Karpas-422 (cell line): ENCODE measurements at regions not wholly inside any gene's neighbourhood (a gene's known extent, or its start where the extent isn't known, plus 50 kb on each side); places are given as distances from the start of the nearest gene placed in this dataset.
"Not testable (repeated sequence)": the region's sequence is repeated elsewhere in the genome, so short reads cannot be mapped to it uniquely, and the experiment has no call there.

Experiments used
- DNase-seq: peaks from one replicate; pipeline ENCODE4 v3.0.0-alpha.2; 2015
- H2AFZ ChIP-seq: fragments of 200-600 bp; sonication (generic); 2 replicates; pipeline ENCODE4 v1.6.1; 2014; ENCODE audit warnings: antibody characterized with exemption, low read length, mixed read lengths
- H3K27ac ChIP-seq: fragments of 200-600 bp; sonication (generic); 2 replicates; pipeline ENCODE4 v1.5.1; 2014; ENCODE audit warnings: mild to moderate bottlenecking, low read length, moderate library complexity
- H3K27me3 ChIP-seq: fragments of 200-600 bp; sonication (generic); 2 replicates; pipeline ENCODE4 v1.6.1; 2014; ENCODE audit warnings: low read length, mixed read lengths
- H3K36me3 ChIP-seq: fragments of 200-600 bp; sonication (generic); 2 replicates; pipeline ENCODE4 v1.6.1; 2014; ENCODE audit warnings: low read length, mixed read lengths; ENCODE audit not compliant: insufficient read depth
- H3K4me1 ChIP-seq: fragments of 200-600 bp; sonication (generic); 2 replicates; pipeline ENCODE4 v1.6.1; 2014; ENCODE audit warnings: mild to moderate bottlenecking, low read length, mixed read lengths
- H3K4me2 ChIP-seq: fragments of 200-600 bp; sonication (generic); 2 replicates; pipeline ENCODE4 v1.6.1; 2014; ENCODE audit warnings: low read length, low read depth, mild to moderate bottlenecking; ENCODE audit not compliant: poor library complexity, severe bottlenecking
- H3K4me3 ChIP-seq: fragments of 200-600 bp; sonication (generic); 2 replicates; pipeline ENCODE4 v1.5.1; 2014; ENCODE audit warnings: mild to moderate bottlenecking, antibody characterized with exemption, low read length, mixed read lengths
- H3K79me2 ChIP-seq: fragments of 200-600 bp; sonication (generic); 2 replicates; pipeline ENCODE4 v1.6.1; 2014; ENCODE audit warnings: mild to moderate bottlenecking, low read length, mixed read lengths
- H3K9ac ChIP-seq: fragments of 200-600 bp; sonication (generic); 2 replicates; pipeline ENCODE4 v1.6.0; 2014; ENCODE audit warnings: low read length
- H3K9me2 ChIP-seq: fragments of 200-600 bp; sonication (generic), shearing (Covaris generic); replicated peaks from 2 replicates; pipeline ENCODE4 v1.6.0; 2014; ENCODE audit warnings: mild to moderate bottlenecking, low read length, moderate library complexity; ENCODE audit not compliant: insufficient read depth
- H3K9me3 ChIP-seq: fragments of 300-700, 200-600 bp; sonication (generic); 2 replicates; pipeline ENCODE4 v1.6.1; 2014; ENCODE audit warnings: low read length, mixed read lengths
- H4K20me1 ChIP-seq: fragments of 200-600 bp; sonication (generic); 2 replicates; pipeline ENCODE4 v1.6.1; 2014; ENCODE audit warnings: mild to moderate bottlenecking, antibody characterized with exemption, low read length, low read depth; ENCODE audit not compliant: insufficient read depth

- DNase-seq, result no peak
- Histone ChIP-seq H2AFZ (no peak overlapping the region), H3K79me2 (peaks cover 10% of the 10 kb centered on the region), H3K36me3 (peaks cover 7% of the 10 kb centered on the region; the same call in 1 of the 2 replicates), H3K9me3 (no peaks in the 10 kb centered on the region), H4K20me1 (no peaks in the 10 kb centered on the region), H3K9me2 (no peaks in the 10 kb centered on the region), H3K4me1 (peaks cover 40% of the 10 kb centered on the region), H3K9ac (no peak overlapping the region), H3K4me3 (no peak overlapping the region), H3K27me3 (no peaks in the 10 kb centered on the region), H3K4me2 (no peak overlapping the region), H3K27ac (no peak overlapping the region)
These were observed 53.9 kb upstream of the RCE1 start for GRCh38 chr11:66789097-66789890.

- H3K36me3 ChIP-seq, result peaks cover 7% of the 10 kb centered on the region; the same call in 1 of the 2 replicates
- no peaks in the 10 kb centered on the region for H3K9me3 ChIP-seq
- peaks cover 48% of the 10 kb centered on the region for H3K4me1 ChIP-seq
- H3K9ac ChIP-seq, result no peak overlapping the region
- H3K9me2 ChIP-seq, result no peaks in the 10 kb centered on the region
- H3K4me2 ChIP-seq, result no peak overlapping the region
- H4K20me1 ChIP-seq, result no peaks in the 10 kb centered on the region
- peaks cover 12% of the 10 kb centered on the region for H3K79me2 ChIP-seq
- H3K27me3 ChIP-seq, result no peaks in the 10 kb centered on the region
- no peak overlapping the region for H3K4me3 ChIP-seq
- 0 out of 2 replicates have a peak overlapping the region, but pooled peaks have one; percentile 0 for H3K27ac ChIP-seq
- H2AFZ ChIP-seq, result no peak overlapping the region
- no peak for DNase-seq
These were observed 55.1 kb upstream of the RCE1 start for GRCh38 chr11:66787934-66788758.

- H3K9me3 ChIP-seq, result no peaks in the 10 kb centered on the region
- no peak overlapping the region for H2AFZ ChIP-seq
- peak overlapping the region; percentile 61 for H3K4me2 ChIP-seq
- peaks cover 7% of the 10 kb centered on the region; the same call in 1 of the 2 replicates for H3K36me3 ChIP-seq
- no peaks in the 10 kb centered on the region for H4K20me1 ChIP-seq
- no peak overlapping the region for H3K9ac ChIP-seq
- no peak overlapping the region for H3K4me3 ChIP-seq
- DNase-seq, result peak; percentile 71
- H3K9me2 ChIP-seq, result no peaks in the 10 kb centered on the region
- H3K27ac ChIP-seq, result peak overlapping the region; percentile 74
- H3K27me3 ChIP-seq, result no peaks in the 10 kb centered on the region
- H3K4me1 ChIP-seq, result peaks cover 40% of the 10 kb centered on the region
- H3K79me2 ChIP-seq, result peaks cover 14% of the 10 kb centered on the region
These were observed 55.6 kb upstream of the SPTBN2 start for GRCh38 chr11:66784575-66784974.

GRCh38 chr11:66782726-66783125 is 53.7 kb upstream of the SPTBN2 start:
- Histone ChIP-seq H3K27ac (peak overlapping the region; percentile 58), H3K4me1 (peaks cover 40% of the 10 kb centered on the region), H3K27me3 (no peaks in the 10 kb centered on the region), H3K9ac (no peak overlapping the region), H3K9me2 (no peaks in the 10 kb centered on the region), H3K9me3 (no peaks in the 10 kb centered on the region), H3K4me3 (no peak overlapping the region), H3K36me3 (no peaks in the 10 kb centered on the region; the same call in 1 of the 2 replicates), H3K79me2 (peaks cover 14% of the 10 kb centered on the region), H3K4me2 (no peak overlapping the region), H2AFZ (no peak overlapping the region), H4K20me1 (no peaks in the 10 kb centered on the region)
- DNase-seq, result no peak

GRCh38 chr11:66779651-66780050 is 50.6 kb upstream of the SPTBN2 start:
- not testable (repeated sequence) for H3K79me2 ChIP-seq, H3K9me3 ChIP-seq, H3K27me3 ChIP-seq, H3K27ac ChIP-seq, H2AFZ ChIP-seq, H3K4me3 ChIP-seq, H3K4me2 ChIP-seq, H3K36me3 ChIP-seq, DNase-seq, H4K20me1 ChIP-seq, H3K9ac ChIP-seq, H3K9me2 ChIP-seq
- peaks cover 28% of the 10 kb centered on the region for H3K4me1 ChIP-seq
